GM19463 (cell line): ENCODE measurements at regions not wholly inside any gene's neighbourhood (a gene's known extent, or its start where the extent isn't known, plus 50 kb on each side); places are given as distances from the start of the nearest gene placed in this dataset.
A peak's percentile ranks its signal among the peaks of the same experiment; 100 is the strongest.
"Not testable (repeated sequence)": the region's sequence is repeated elsewhere in the genome, so short reads cannot be mapped to it uniquely, and the experiment has no call there.

Source experiments
- ATAC-seq: cut with Tn5 transposase; IDR thresholded peaks from one replicate; pipeline ENCODE4 v1.9.1; 2021; ENCODE audit warnings: mild to moderate bottlenecking, moderate library complexity; ENCODE audit not compliant: unreplicated experiment

DNA sequence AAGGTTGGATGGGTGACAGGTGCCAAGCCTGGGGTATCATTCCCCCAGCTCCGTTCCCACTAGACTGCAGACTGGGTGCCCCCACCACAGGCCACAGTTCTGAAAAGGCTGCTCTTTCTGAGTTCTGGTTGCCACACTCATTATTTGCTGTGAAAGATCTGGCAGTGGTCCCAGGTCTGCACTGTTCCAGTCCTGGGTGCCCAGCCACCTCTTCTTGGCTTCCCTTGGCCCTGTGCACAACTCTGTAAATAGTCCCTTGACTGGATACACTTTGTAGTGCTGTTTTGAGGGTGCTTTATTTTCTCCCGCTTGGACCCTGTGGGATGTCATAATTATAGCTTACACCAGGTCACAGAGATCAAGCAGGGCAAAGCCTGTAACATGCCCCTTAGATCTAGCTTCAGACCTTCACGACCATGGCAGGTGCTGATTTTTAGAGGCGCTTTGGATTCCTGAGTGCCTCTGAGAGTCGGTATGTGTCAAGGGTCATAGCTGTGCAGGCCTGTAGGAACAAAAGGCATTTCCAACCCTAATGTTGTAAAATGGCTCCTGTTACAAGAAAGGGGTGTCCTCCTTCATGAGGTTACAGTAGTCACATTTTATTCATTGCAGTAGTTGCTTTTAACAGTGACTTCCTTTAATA is 344.9 kb downstream of the ICE1 start:
- ATAC-seq = no peak

DNA sequence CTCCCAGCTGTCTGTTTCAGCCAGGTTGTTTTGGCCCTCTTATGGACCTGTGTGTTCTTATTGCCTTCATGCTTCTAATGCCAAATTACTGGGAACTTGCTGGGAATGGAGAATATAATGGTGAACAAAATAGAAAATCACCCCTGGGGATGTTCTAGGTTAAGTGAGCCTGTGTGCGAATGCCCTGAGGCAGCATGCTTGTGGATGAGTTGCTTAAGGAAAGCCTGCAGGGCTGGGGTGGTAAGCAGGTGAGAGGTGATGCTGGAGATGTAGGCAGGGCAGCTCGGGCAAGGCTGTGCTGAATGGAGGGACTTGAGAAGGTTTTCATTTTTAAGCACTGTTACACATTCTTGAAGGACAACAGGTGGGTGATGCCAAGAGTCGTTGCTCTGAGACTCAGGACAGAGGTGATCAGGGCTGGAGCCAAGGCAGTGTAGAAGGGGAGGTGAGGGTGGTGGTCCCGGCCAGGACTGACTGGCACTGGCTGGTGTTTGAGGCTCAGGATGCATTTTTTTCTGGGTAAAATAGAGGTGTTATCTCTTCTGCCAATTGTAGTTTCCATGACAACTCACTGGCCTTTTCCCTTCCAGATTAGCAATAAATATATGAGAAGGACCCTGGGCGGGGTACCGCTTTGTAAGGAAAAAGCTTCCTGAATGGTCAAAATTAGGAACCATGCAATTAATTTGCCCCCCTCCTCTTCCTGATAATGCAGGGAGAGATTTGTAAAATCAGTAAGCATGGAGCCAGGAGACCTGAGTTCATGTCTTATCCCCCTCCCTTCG is 342.8 kb downstream of the ICE1 start:
- ATAC-seq = no peak

DNA sequence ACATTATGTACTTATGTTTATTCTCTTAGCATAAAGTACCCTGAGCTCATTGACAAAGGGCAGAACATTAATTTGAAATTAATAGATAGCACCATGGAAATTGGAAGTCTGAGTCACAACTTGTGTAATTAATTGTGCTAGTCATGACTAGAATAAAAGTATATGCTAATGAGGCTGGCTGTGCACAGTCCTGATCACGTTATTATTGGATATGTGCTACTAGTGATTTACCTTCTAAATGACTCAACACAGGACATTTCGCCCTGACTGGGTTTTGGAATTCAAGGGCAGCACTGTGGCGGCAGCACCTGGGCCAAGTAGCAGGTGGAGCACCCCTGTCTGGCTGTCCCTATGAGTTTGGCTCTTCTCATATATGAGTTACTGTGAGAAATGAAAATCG is 341.8 kb downstream of the ICE1 start:
- no peak for ATAC-seq

DNA sequence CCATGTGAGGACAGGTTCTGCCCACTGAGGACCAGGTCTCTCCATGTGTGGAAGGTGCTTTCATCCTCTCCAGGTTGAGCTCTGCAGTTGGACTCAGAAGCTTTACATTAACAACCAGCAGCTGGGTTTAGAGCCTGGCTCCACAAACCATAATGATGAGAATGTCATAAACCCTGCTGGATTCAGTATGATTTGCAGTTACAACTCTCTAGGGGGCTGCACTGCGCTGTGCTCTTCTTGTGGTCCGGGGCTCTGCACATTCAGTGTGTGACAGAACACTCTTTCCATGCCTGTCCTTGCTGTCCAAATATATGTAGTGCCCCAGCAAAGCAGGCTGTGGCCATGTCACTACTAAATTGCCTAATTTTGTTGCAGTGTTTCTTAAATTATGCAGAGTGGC is 334.3 kb downstream of the ICE1 start:
- ATAC-seq = no peak

DNA sequence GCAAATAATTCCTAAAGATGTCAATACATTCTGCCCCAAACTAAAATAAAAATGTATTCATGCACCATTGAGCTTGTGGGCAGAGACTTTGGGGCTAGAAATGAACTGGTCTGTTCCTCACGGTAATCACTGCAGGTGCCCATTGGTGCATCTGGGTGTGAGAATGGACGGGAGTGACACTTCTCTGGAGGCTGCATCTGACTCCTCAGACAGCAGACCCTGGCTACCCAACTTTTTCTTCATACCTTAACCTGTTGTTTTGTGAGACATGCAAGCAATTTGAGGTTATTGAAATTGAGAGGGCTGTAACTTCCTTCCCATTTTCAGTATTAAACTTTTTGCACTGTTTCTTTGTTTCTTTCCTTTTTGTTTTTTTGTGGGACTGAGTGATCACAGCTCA is 333.4 kb downstream of the ICE1 start:
- ATAC-seq = peak; percentile 35

DNA sequence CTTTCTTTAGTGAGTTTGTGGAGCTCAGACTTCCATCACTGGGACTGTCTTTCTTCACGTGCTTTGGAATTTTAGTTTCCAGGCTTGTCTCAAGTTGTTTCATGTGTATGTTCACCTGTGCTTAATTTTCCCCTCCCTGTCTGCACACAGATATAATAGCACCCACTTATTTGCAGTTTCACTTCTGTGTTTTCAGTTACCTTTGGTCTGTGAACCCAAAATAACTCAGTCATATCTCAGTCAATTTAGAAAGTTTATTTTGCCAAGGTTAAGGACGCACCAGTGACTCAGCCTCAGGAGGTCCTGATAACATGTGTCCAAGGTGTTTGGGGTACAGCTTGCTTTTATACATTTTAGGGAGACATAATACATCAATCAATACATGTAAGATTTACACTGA is 330.4 kb downstream of the ICE1 start:
- peak; percentile 55 for ATAC-seq

DNA sequence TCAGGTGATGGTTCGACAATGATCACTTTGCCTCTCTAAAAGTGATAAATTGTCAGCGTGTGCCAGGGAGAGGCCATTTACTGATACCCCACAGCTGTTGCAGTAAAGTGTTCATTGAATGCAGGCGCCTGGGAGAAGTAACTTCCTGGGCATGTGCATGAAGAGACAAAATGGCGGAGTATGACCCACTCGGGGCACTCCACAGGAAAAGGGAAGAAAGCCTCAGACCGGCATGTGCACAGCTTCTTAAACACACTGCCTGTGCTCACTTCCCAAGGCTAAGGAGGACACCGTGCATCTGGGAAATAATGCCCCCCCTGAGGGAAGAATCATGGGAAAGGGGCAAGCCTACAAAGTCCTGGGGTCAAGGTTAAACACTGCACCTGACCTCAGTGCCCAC is 329.5 kb downstream of the ICE1 start:
- ATAC-seq = peak; percentile 19

DNA sequence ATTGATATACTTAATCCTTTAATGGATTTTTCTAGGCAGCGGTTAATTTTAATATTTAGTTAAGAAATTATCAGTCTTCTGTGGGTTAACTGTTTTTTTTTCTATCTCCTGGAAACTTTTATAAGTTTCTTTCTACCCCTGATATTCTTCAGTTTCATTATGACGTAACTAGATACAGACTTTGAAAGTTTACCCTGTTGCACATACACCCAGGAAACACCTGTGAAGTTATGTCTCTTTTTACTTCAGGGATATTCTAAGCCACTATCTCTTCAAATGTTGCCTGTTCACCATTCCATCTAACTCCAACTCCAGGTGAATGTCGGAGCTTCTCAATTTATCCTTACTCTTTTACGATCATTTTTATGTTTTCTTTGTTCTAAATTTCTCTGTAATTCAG is 329.0 kb downstream of the ICE1 start:
- peak; percentile 38 for ATAC-seq

DNA sequence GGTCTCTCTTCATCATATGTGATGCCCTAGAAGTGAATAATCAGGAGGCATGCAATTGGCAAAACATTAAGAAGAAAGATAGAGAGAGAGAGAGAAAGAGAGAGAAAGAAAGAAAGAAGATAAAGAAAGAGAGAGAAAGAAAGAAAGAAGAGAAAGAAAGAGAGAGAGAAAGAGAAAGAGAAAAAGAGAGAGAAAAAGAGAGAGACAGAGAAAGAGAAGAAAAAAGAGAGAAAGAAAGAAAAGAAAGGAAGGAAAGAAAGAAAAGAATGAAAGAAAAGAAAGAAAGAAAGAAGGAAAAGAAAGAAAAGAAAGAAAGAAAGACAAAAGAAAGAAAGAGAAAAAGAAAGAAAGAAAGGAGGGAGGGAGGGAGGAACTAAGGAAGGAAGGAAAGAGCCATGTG is 318.9 kb downstream of the ICE1 start:
- no peak for ATAC-seq

DNA sequence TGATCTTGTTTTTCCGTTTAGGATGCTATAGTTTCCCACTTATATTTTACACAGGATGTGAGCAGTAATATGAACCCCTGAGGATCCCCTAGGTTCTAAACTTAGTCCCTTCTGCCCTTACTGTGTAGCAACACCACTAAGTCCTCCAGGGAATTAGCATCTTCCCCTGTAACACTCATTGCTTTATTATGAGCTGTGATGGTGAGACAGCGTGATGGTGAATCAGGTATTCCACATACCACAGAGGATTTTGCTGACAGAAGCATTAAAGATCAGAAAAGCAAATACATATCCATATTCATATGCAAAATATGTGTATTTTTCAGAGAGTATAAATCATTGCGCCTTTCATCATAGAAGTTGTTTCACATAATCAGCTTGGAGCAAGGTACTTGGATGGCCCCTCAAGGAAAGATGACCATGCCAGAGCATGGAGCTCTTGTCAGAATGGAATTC is 317.0 kb downstream of the ICE1 start:
- ATAC-seq = no peak

DNA sequence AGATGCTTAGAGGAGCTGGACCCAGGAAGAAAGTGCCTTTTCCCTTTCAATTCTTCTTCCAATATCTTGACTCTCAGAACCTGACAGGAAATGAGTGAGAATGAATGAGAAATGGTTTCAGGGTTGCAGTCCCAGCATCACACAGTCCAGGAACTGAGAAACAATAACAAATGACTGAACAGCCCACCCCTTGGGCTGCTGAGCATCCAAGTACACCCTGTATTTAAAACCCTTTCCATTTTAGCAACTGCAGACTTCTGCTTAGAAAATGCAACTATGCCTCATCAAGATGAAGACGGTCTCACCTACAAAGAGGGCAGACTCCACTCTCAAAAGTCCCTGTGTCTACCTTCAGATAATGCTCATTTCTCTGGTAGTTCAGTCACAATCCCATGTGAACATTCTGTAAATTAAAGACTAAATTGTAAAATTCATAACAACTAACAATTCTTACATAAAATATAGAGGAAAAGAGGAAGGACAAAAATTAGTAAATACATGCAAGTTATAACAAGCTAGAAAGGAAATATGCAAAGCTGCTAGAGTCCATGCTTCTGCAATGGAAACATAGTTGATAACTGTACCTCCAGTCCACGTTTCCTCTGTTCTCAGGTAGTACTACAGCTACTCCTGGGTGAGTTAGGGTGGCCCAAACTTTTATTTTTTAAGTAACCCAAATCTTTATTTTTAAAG is 316.5 kb downstream of the ICE1 start:
- ATAC-seq = peak; percentile 77

DNA sequence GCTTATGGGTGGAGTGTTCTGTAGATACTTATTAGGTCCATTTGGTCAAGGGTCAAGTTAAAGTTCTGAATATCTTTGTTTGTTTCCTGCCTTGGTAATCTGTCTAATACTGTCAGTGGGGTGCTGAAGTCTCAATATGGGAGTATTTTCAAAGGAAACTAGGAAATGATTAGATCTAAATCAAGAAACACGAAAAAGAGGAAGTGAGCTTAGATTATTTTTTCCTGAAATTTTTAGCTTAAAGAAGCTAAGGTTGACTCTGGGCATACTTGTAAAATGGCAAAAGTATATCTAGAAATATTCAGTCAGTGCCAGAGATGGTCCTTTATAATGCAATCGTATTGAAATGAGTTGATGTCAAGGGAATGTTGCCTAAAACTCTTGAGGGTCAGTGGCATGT is 313.5 kb downstream of the ICE1 start:
- no peak for ATAC-seq

DNA sequence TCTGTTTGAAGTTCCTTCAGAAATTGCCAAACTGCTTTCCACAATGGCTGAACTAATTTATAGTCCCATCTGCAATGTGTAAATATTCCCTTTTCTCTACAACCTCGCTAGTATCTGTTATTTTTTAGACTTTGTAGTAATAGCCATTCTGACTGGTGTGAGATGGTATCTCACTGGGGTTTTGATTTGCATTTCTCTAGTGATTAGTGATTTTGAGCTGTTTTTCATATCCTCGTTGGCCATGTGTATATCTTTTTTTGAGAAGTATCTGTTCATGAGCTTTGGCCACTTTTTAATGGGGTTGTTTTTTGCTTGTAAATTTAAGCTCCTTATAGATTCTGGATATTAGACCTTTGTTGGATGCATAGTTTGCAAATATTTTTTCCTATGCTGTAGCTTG is 310.6 kb downstream of the ICE1 start:
- ATAC-seq = not testable (repeated sequence)

DNA sequence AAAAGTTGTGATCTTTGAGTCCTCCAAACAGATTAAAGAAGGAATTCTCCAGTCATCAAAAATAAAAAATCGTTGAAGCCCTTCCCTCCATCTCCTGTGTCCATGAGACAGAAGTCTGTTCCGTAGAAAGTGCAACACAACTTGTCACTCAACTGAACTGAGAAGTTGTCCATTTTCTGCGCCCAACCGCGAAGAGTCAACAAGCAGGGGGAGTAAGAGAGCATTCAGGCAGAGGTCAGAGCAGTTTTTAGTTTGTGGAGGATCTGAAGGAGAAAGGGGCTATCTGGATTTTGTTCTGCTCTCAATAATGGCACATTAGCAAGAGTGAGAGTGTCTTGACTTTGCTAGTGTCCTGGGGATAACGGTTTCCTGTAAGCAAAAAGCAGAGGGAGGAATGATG is 303.9 kb downstream of the ICE1 start:
- ATAC-seq = no peak

DNA sequence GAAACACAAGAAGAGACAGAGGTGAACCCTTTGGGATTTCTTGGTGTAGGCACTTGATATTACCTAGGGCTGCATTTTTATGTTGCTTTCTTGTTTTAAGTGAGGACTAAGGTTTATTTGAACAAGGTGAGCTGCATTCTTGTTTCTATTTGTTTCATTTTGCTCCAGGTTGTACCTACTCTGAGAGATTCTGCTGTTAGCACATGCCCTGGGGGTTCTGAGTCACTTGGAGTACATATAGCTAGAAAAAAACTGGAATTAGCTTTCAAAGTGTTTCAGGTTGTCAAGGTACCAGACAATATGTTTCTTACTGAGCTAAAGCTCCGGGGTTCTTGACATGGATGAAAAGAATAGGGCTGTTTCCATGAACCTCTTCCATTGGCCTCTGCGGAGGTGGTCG is 299.4 kb downstream of the ICE1 start:
- ATAC-seq = no peak

DNA sequence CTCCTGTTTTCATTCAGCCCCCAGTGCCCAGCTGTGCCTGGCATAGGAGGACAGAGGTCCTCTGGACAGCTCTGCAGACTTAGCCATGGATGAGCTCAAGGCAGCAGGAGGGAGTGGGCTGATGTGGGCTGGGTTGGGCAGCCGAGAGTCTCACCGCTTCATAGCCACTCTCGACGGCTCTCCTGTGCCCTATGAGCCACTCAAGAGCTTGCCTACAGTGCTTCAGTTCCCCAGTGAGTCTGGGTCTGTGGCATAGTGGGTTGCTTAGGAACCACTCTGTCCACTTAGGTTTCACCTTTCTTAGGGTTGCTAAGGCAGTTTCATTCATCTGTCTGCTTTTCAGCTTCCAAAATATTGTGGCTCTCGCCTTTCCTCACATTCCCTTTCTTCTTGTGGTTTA is 296.8 kb downstream of the ICE1 start:
- no peak for ATAC-seq

DNA sequence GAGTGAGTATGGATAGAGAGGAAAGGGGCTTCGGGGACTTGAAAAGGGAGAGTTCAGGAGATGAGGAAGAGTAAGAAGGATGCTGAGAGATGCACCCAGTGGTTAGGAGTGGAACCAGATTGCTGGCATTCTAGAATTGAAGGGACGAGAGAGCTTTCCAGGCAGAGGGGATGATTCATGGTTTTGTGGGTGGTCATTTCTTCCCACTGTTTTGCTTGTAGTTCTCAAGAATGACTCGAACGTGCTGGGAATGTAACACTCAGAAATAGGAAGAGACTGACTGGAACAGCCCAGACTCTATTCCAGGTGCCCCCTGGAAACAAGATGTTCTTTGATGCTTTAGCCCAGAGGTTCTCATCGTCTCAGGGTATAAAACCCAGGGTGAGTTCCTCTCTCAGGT is 294.2 kb downstream of the ICE1 start:
- no peak for ATAC-seq

DNA sequence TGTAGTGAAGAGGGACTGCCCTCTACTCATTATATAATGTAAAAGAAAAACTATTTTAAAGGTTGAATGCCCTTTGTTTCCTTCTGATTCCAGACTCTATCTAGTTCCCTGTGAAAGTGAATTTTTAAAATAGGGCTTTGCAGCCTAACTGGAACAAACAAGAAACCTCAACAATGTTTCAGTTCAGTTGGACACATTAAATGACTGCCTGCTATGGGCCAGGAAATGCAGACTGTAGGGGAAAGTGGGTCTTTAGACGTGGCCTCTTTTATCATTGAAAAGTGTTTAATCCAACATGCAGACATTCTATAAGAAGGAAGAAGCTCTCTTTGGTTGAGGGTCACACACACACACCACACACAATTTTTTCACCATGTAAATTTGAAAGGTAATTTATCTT is 289.1 kb downstream of the ICE1 start:
- no peak for ATAC-seq

DNA sequence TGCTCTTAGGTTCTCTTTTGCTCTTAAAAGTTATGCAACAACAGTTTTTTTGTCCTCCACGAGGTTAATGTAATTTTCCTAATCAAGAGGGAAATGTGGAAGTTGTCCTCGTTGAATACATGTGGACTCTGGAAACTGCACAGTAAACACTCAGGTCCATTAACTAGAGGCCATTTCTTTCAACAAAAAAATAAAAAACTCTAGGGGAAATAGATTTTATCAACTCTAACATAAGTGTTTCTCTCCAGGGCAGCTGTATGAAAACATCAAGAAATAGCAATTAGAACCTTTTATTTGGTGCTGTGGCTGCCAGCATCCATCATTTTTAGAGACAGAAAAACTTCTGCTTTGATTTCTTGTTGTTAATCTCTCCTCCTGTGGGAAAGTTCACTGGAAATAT is 288.6 kb downstream of the ICE1 start:
- ATAC-seq = no peak

DNA sequence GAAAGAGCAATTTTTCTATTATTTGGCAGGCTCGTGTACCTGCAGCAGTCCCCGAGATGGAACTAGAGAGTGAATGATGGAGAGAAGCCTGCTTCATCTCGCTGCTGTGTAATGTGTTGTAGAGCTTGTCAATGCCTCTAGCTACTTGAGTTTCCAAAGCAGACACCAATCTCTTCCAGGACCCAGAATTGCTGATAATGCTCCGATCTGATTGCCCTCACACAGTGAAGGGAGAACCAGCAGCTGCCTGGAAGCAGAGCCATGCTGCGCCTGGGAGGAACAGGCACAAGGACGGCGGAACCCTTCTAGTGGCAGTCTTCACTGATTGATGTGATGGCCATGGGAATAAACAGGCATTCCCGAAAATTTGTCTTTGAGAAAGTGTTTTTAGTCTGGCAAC is 288.0 kb downstream of the ICE1 start:
- no peak for ATAC-seq

DNA sequence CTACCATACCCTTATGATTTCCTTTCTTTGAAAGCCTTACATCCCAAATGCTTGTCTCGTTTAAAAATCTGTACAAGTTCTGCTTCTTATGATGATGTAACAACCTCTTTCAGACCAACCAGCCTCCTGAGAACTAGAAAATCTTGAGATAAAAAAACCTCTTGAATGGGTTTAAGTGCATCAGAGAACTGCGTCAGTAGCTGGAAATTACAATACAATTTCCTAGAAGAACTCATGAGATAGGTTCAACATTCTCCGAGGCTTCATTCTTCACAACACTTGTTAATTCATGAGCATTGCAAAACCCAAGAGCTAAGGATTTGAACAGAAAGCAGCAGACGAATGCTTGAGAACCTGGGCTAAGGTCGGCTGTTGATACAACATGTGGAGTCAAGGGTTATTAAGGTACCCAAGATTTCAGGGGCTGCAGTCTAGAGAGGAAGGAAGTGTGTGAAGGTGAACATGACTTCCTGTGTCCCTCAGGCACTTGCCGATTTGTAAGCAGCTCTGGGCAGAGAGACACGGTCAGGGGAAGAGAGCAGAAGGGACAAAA is 286.0 kb downstream of the ICE1 start:
- ATAC-seq = no peak

DNA sequence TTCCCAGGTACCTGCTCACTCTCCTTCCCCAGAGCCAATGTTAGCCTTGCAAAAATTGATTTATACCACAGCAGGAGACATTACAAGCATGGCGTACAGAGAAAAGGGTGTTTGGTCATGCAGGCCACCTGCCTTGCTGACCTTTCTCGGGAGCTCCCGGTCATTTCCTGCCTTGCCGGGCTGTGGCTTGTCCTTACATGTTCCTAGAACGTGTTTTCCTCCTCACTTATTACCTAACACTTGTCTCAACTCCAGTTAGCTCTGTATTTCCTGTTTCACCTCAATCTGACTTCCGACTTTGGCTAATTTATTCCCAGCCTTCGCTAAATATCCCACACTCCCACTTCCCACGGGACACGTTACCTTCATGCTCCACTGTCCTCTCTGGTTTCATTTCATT is 282.5 kb downstream of the ICE1 start:
- ATAC-seq = no peak
